NCI-H1930 (cell line): ENCODE measurements at regions not wholly inside any gene's neighbourhood (a gene's known extent, or its start where the extent isn't known, plus 50 kb on each side); places are given as distances from the start of the nearest gene placed in this dataset.
"Not testable (repeated sequence)": the region's sequence is repeated elsewhere in the genome, so short reads cannot be mapped to it uniquely, and the experiment has no call there.

ENCODE experiments used
- DNase-seq, 2 experiments: peaks; one replicate each; lab custom pipeline; 2025; lab: John Stamatoyannopoulos, UW

DNA sequence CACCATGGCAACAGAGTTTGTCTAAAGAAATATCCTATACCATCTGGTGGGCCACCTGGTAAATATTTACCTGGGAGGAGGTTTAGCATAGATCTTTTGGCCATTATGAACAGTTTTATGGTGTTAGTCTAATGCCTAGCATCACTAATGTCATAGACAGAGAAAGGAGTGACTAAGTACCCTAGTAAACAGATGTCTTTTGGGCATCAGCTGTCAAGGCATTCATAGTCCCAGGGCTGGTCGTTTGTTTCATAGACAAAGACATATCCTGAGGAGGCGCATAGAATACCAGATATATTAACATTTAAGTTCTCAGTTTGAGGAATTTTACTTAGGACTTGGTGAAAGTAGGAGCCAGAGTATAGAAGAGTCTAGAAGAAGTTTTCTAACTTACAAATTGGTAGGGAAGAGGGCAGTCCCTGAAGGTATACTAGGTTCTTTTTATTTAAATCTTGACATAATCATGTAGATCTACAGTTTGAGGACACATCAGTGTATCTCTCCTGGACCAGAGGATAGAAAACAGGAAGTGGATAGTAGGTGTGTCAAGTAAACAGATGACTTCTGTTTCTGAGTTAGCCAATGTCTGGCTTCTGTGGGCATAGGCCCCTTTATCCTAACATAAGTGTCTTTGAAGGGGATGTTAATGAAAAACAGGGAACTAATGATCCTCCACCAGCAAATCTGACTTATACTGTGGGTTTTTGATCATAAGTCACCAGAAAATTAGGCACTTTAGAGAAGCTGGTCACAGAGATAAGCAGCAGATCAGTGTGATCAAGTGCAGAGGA, 105.0 kb upstream of the PRSS3 start:
- peak; percentile 86 to 90 for DNase-seq

DNA sequence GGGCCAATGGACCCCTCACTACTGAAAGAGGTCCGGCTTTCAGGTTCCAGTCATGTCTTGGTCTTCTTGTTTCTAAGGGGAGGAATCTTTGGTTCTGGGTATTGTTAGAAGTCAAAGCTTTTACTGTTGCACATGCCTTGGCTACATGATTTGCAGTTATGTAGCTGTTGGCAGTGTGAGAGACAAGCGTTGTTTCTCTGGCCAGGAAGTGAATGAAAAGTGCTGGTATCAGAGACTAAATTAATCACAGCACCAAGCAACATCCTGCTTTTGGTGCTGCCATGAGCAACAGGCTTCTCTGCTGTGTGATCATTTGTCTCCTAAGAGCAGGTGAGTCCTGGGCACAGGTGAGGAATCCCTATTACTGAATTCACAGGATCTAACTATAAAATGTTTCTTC, 100.1 kb upstream of the PRSS3 start:
- no peak for DNase-seq

DNA sequence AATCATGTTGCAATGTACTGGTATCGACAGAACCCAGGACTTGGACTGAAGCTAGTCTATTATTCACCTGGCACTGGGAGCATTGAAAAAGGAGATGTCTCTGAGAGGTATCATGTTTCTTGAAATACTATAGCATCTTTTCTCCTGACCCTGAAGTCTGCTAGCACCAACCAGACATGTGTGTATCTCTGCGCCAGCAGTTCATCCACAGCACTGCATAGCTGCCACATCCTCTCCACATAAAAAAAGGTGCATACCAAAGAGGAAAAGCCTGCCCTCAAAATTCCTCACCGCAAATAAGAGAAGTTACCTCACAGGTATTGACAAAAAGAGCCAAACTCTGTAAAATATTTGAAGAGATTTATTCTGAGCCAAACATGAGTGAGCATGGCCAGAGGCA, 99.5 kb upstream of the PRSS3 start:
- DNase-seq: no peak

DNA sequence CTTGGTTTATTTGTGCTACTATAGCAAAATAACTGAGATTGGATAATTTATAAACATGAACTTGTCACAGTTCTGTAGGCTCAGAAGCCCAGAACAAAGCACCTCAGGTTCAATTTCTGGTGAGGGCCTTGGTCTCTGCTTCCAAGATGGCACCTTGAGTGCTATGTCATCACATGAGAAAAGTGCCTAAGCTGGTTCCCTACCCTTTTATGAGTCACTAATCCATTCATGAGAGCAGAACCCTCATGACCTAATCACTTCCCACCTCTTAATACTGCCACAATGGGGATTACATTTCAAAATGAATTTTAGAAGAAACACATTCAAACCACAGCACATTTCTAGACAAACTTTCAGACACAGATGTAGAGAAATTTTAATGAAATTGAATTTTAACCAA, 98.2 kb upstream of the PRSS3 start:
- no peak for DNase-seq

GRCh38 chr9:33698267-33698666, 97.1 kb upstream of the PRSS3 start:
- no peak for DNase-seq

DNA sequence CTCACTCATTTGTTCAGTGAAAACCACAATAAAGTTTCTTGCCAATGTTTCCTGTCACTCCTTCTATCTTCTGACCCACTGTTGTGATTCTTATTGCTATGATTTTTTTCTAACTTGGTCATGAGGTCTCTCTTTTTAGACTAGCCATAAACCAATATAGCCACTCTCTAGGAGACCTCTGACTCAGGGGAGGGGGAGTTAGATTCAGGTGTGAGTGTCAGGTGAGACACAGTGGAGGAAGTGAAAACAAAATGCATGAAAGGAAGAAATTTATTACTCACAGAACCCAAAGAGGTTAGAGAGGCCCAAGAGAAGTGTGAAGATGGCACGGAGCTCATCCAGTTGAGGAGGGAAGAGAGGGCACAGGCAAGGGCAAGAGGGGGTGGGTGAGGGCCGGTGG, 94.4 kb upstream of the PRSS3 start:
- DNase-seq: not testable (repeated sequence)

DNA sequence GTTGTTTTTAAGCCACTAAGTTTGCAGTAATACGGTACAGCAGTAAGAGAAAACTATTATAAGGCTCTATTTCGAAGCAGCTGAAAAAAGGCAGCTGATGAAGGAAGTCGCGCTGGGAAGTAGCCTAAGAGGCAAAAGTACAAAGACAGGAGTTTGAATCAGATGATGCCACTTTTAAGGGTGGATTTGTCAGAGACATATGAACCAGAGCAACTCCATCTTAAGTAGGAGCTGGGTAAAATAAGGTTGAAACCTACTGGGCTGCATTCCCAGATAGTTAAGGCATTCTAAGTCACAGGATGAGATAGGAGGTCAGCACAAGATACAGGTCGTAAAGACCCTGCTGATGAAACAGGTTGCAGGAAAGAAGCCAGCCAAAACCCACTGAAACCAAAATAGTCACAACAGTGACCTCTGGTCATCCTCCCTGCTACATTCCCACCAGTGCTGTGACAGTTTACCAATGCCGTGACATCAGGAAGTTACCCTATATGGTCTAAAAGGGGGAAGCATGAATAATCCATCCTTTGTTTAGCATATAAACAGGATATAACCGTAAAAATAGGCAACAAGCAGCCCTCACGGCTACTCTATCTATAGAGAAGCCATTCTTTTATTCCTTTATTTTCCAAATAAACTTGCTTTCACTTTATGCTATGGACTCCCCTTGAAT, 91.8 kb upstream of the PRSS3 start:
- no peak for DNase-seq

GRCh38 chr9:33705440-33705839, 89.9 kb upstream of the PRSS3 start:
- not testable (repeated sequence) for DNase-seq

GRCh38 chr9:33708441-33708840, 86.9 kb upstream of the PRSS3 start:
- no peak for DNase-seq

GRCh38 chr9:33709269-33709668, 86.1 kb upstream of the PRSS3 start:
- DNase-seq: no peak

DNA sequence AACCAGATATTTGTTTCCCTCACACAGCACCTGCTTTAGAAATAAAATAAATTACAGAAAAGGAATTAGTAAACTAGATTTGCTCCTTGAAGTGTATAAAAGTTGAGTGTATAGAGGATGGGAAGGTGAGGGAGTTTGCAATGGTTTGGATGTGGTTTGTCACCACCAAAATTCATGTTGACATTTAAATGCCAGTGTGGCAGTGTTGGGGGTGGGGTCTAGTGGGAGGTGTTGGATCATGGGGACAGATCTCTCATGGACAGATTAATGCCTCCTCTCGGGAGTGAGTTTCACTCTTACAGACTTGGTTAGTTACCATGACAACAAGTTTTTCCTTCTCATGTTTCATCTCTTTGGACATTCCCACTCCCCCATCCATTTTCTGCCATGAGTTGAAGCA, 83.9 kb upstream of the PRSS3 start:
- DNase-seq: not testable (repeated sequence)

DNA sequence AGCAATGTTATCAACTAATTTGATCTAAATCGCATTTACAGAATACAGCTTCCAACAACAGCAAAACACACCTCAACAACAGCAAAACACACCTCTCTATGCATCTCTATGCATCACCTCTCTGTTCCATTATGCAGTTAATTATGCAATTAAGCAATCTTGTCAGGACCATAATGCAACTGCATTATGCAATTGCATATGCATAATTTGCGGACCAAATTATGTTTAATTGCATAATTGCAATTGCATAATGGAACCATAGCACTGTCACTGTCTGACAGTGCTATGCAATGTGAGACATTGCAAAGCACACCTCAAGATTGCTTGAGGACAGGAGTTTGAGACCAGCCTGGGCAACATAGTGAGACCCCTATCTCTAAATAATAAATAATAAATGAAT, 80.4 kb upstream of the PRSS3 start:
- peak; percentile 25 to 66 for DNase-seq

- DNase-seq: peak in 1 of 2 experiments; percentile 43
Observed at GRCh38 chr9:33718987-33719386, 76.4 kb upstream of the PRSS3 start.

DNA sequence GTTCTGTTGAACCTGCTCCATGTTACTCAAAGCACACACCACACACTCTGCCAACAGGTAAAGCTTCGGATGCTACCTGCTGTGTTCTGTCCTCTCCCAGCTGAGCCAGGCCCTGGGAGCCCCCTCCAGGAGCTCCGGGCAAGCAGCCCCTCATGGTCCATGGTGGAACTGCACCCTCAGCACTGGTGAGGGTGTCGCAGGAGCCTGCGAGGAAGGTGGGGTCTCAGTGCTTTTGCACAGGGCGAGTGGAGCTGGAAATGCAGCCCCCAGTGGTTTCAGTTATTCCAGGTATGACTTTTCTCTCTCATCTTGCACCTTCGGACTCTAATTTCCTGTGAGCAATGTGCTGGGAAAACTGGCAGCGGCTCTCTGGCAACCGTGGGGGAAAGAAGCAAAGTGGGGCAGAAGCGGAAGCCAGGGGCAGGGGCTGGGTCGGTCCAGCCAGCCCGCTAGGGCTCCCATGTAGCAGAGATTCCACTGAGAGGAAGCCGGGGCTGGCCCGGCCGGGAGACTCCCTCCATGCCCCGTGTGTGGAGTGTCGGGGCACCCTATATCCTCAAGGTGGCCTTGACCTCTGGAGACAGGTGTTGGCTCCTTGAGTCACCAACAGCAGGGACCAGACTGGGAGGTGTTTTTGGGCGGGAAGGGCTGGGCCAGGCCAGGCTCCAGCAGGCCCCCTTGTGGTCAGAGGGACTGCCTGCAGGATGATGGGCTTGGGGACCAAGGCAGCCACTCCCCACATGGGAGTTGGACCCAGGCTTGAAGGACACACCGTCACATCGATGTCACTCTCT, 75.6 kb upstream of the PRSS3 start:
- peak; percentile 80 to 83 for DNase-seq

- peak; percentile 75 to 91 for DNase-seq
Observed at GRCh38 chr9:33721674-33722358, 73.5 kb upstream of the PRSS3 start.

DNA sequence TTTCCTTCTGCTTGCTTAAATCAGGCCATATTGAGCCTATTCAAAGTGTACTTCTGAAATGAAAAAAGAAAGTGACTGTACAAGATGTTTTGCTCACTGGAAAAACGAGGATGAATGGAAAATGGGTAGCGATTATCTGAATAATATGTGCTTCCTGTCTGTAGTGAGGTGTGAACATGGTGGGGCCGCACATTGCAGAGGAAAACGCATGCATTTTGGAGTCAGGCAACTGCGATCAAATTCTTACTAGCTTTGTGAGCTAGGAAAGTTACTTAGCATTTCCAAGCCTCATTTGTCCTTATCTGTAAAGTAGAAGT, 73.0 kb upstream of the PRSS3 start:
- DNase-seq: no peak

- no peak for DNase-seq
Observed at GRCh38 chr9:33728613-33729012, 66.7 kb upstream of the PRSS3 start.

- no peak for DNase-seq
Observed at GRCh38 chr9:33731142-33731541, 64.2 kb upstream of the PRSS3 start.

DNA sequence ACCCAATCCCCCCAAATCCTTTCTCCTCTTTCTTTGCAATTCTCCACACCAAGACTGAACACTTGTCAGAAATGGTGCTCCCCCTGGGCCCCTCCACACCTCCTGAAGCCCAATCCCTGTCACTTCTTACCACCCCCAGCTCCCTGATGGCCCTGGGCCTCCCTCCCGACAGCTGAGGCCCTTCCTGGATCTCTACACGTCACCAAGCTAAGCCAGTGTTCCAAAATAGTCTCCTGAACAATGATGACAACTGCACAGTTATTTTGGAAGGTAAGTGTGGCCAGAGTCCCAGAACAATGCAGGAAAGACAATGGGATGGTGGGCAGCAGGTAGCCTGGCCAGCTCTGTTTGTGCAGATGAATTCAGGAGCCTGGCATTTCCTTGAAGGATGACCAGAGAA, 63.7 kb upstream of the PRSS3 start:
- DNase-seq: no peak

- DNase-seq: not testable (repeated sequence)
Observed at GRCh38 chr9:33734247-33734940, 61.0 kb upstream of the PRSS3 start.

DNA sequence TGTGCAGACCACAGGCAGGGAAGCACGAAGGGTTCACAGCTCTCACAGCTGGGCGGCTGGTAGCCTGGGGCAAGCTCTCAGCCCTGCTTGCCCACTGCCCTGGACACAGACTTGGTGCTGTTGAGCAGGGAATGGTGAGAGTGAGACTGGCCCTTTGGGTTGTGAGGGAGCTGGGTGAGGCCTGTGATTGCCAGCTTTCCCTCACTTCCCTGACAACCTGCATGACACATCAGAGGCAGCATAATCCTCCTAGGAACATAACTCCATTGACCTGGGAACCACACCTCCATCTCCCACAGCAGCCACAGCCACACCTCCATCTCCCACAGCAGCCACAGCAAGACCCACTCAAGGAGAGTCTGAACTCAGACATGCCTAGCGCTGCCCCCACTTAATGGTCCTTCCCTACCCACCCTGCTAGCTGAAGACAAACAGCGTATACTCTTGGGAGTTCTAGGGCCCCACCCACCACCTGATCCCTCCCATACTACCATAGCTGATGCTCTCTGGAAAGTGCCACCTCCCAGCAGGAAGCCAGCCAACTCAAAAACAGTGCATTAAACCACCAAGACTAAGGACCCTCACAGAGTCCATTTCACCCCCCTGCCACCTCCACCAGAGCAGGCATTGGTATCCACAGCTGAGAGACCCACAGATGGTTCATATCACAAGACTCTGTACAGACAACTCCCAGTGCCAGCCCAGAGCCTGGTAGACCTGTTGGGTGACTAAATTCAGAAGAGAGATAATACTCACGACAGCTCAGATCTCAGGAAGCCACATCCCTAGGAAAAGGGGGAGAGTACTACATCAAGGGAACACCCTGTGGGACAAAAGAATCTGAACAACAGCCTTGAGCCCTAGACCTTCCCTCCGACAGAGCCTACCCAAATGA, 60.2 kb upstream of the PRSS3 start:
- DNase-seq: not testable (repeated sequence)
